H1 (cell line): ENCODE measurements at regions not wholly inside any gene's neighbourhood (a gene's known extent, or its start where the extent isn't known, plus 50 kb on each side); places are given as distances from the start of the nearest gene placed in this dataset.

ENCODE experiments used
- CTCF ChIA-PET: fragments of 300-600 bp; sonication (Branson Sonifier 250); formaldehyde crosslinking; loops from one replicate; lab custom pipeline; 2021; ENCODE audit not compliant: partially characterized antibody; lab: Charles Lee
- POLR2A ChIA-PET: fragments of 300-600 bp; sonication (Branson Sonifier 250); formaldehyde crosslinking; loops from one replicate; lab custom pipeline; 2021; ENCODE audit warnings: inconsistent platforms; ENCODE audit not compliant: partially characterized antibody; lab: Charles Lee
- DNase-seq, 2 experiments: peaks; one replicate each; pipeline versions ENCODE4 v3.0.0 to v3.0.0-alpha.2; 2010 to 2022; ENCODE audit warnings: low spot score in 2 of 2, low read depth in 1 of 2, mixed read lengths in 1 of 2
- FAIRE-seq: peaks from 2 replicates; lab custom pipeline; 2011; peaks lifted over from hg19 to GRCh38; lab: Jason Lieb, UNC
- H2AFZ ChIP-seq: 2 replicates; pipeline ENCODE4 v1.8.1; 2012; ENCODE audit warnings: low read length, inconsistent platforms
- H2AK5ac ChIP-seq: 2 replicates; pipeline ENCODE4 v1.6.1; 2013; ENCODE audit warnings: low read depth, low read length
- H2BK120ac ChIP-seq: replicated peaks from 2 replicates; pipeline ENCODE3; 2013; ENCODE audit warnings: low read depth, low read length, inconsistent platforms
- H2BK12ac ChIP-seq: 2 replicates; pipeline ENCODE4 v1.6.1; 2013; ENCODE audit warnings: low read depth, low read length
- H2BK15ac ChIP-seq: 2 replicates; pipeline ENCODE4 v1.6.1; 2013; ENCODE audit warnings: low read length
- H2BK20ac ChIP-seq: 2 replicates; pipeline ENCODE4 v1.6.1; 2013; ENCODE audit warnings: low read length
- H2BK5ac ChIP-seq: 2 replicates; pipeline ENCODE4 v1.6.1; 2013; ENCODE audit warnings: low read depth, low read length
- H3K14ac ChIP-seq: 2 replicates; pipeline ENCODE4 v1.6.1; 2013; ENCODE audit warnings: inconsistent platforms; ENCODE audit not compliant: insufficient read length
- H3K18ac ChIP-seq: 2 replicates; pipeline ENCODE4 v1.6.1; 2013; ENCODE audit warnings: low read length; ENCODE audit errors: extremely low read depth
- H3K23ac ChIP-seq: 2 replicates; pipeline ENCODE4 v1.6.1; 2013; ENCODE audit warnings: inconsistent platforms; ENCODE audit not compliant: insufficient read length
- H3K23me2 ChIP-seq: 2 replicates; pipeline ENCODE4 v1.6.1; 2013; ENCODE audit warnings: low read depth, low read length
- H3K27ac ChIP-seq: 2 replicates; pipeline ENCODE4 v1.6.1; 2011; ENCODE audit warnings: low read depth, low read length, inconsistent platforms
- H3K27me3 ChIP-seq, 4 experiments: replicated peaks in 1 of 4; 1 replicate in 1 of 4; 2 replicates in 3 of 4; pipeline versions ENCODE4 v1.6.1 to v1.8.1; 2011 to 2013; ENCODE audit warnings: low read length in 3 of 4, mild to moderate bottlenecking in 3 of 4, inconsistent platforms in 2 of 4, mixed read lengths in 2 of 4, moderate library complexity in 1 of 4; ENCODE audit not compliant: control insufficient read depth in 3 of 4, insufficient read depth in 3 of 4; ENCODE audit errors: extremely low read depth in 1 of 4
- H3K36me3 ChIP-seq, 4 experiments: 2 replicates each; pipeline versions ENCODE4 v1.6.1 to v1.8.1; 2011 to 2013; ENCODE audit warnings: mild to moderate bottlenecking in 4 of 4, low read length in 3 of 4, moderate library complexity in 2 of 4, control low read depth in 1 of 4, inconsistent platforms in 1 of 4; ENCODE audit not compliant: insufficient read depth in 4 of 4, control insufficient read depth in 2 of 4
- H3K4ac ChIP-seq: replicated peaks from 2 replicates; pipeline ENCODE3; 2013; ENCODE audit warnings: low read length, low read depth, mixed read lengths, inconsistent platforms; ENCODE audit not compliant: insufficient read length
- H3K4me1 ChIP-seq, 4 experiments: replicated peaks in 1 of 4; 1 replicate in 1 of 4; 2 replicates in 3 of 4; pipeline versions ENCODE4 v1.6.1 to v1.8.1; 2011 to 2013; ENCODE audit warnings: low read length in 3 of 4, inconsistent platforms in 2 of 4, mixed read lengths in 1 of 4; ENCODE audit not compliant: insufficient read depth in 4 of 4, control insufficient read depth in 3 of 4
- H3K4me2 ChIP-seq, 2 experiments: 2 replicates each; pipeline versions ENCODE4 v1.6.1 to v1.8.1; 2011 to 2013; ENCODE audit warnings: low read depth in 2 of 2, low read length in 2 of 2, control low read depth in 1 of 2, inconsistent platforms in 1 of 2, mild to moderate bottlenecking in 1 of 2; ENCODE audit not compliant: insufficient read depth in 1 of 2
- H3K4me3 ChIP-seq, 4 experiments: fragments of 200-600, 300-600 bp in 1 of 4; sonication (generic), shearing (Covaris generic), sonication (Bioruptor Twin) in 1 of 4; 2 replicates each; pipeline versions ENCODE4 v1.5.1 to v1.8.1; 2011 to 2016; ENCODE audit warnings: low read length in 4 of 4, low read depth in 3 of 4, control low read depth in 2 of 4, inconsistent platforms in 2 of 4, mild to moderate bottlenecking in 2 of 4, mixed read lengths in 1 of 4, moderate library complexity in 1 of 4; ENCODE audit not compliant: insufficient read depth in 2 of 4; ENCODE audit errors: extremely low read depth in 1 of 4
- H3K56ac ChIP-seq: replicated peaks from 2 replicates; pipeline ENCODE3; 2013; ENCODE audit warnings: low read depth, mild to moderate bottlenecking, mixed read lengths, low read length, inconsistent platforms; ENCODE audit not compliant: insufficient read length
- H3K79me1 ChIP-seq: 2 replicates; pipeline ENCODE4 v1.6.1; 2013; ENCODE audit warnings: low read depth, low read length, control low read depth
- H3K79me2 ChIP-seq, 2 experiments: 2 replicates each; pipeline versions ENCODE4 v1.6.1 to v1.8.1; 2012 to 2013; ENCODE audit warnings: low read length in 2 of 2, mild to moderate bottlenecking in 2 of 2, inconsistent platforms in 1 of 2; ENCODE audit not compliant: insufficient read depth in 2 of 2, control insufficient read depth in 1 of 2
- H3K9ac ChIP-seq, 4 experiments: replicated peaks in 1 of 4; 1 replicate in 1 of 4; 2 replicates in 3 of 4; pipeline versions ENCODE4 v1.6.1 to v1.8.1; 2011 to 2013; ENCODE audit warnings: low read depth in 3 of 4, low read length in 3 of 4, control low read depth in 2 of 4, mild to moderate bottlenecking in 2 of 4, moderate library complexity in 2 of 4, inconsistent platforms in 1 of 4; ENCODE audit errors: extremely low read depth in 1 of 4
- H3K9me3 ChIP-seq, 2 experiments: 2 replicates each; pipeline versions ENCODE4 v1.6.1 to v1.8.1; 2012 to 2013; ENCODE audit warnings: mild to moderate bottlenecking in 2 of 2, moderate library complexity in 2 of 2, control low read depth in 1 of 2, inconsistent platforms in 1 of 2, low read depth in 1 of 2, low read length in 1 of 2, mixed read lengths in 1 of 2; ENCODE audit not compliant: insufficient read depth in 2 of 2
- H4K20me1 ChIP-seq, 2 experiments: replicated peaks in 1 of 2; 2 replicates each; pipeline versions ENCODE3 to v1.8.1; 2011 to 2013; ENCODE audit warnings: inconsistent platforms in 2 of 2, low read length in 2 of 2, mild to moderate bottlenecking in 1 of 2; ENCODE audit not compliant: insufficient read depth in 2 of 2, control insufficient read depth in 1 of 2
- H4K5ac ChIP-seq: 2 replicates; pipeline ENCODE4 v1.6.1; 2013; ENCODE audit warnings: low read length, low read depth, mixed read lengths, inconsistent platforms; ENCODE audit not compliant: insufficient read length
- H4K8ac ChIP-seq: 2 replicates; pipeline ENCODE4 v1.8.0; 2013; ENCODE audit warnings: mild to moderate bottlenecking, moderate library complexity, low read length, inconsistent platforms; ENCODE audit not compliant: insufficient read depth; ENCODE audit errors: extremely low read depth
- H4K91ac ChIP-seq: replicated peaks from 2 replicates; pipeline ENCODE3; 2013; ENCODE audit warnings: low read length, mixed read lengths, inconsistent platforms; ENCODE audit not compliant: insufficient read length
- CBX5 ChIP-seq: fragments of 300-800, 300-1000 bp; sonication (generic); IDR thresholded peaks from 2 replicates; pipeline ENCODE4 v1.7.1; 2016; ENCODE audit warnings: antibody characterized with exemption, low read length, low read depth
- NRF1 ChIP-seq: IDR thresholded peaks from 2 replicates; pipeline ENCODE4 v1.6.1; 2011; ENCODE audit warnings: mild to moderate bottlenecking, low read depth, low read length, improper control_type of control experiment
- SIX5 ChIP-seq: IDR thresholded peaks from 2 replicates; pipeline ENCODE4 v1.6.1; 2011; ENCODE audit warnings: mild to moderate bottlenecking, low read depth, low read length
- WGBS, 2 experiments: shearing (Covaris generic) in 1 of 2; methylation state at CpG; one replicate each; pipeline versions ENCODE4 v1.1.6 to v1.1.7; 2013 to 2015; ENCODE audit warnings: low lambda C conversion rate in 2 of 2, mixed read lengths in 2 of 2, inconsistent platforms in 1 of 2, low coverage in 1 of 2, missing lambda C conversion rate in 1 of 2; ENCODE audit not compliant: insufficient replicate concordance in 2 of 2, insufficient coverage in 1 of 2, insufficient read length in 1 of 2; ENCODE audit errors: extremely low coverage in 1 of 2, missing lambda C conversion rate in 1 of 2; 5-methylcytosine and 5-hydroxymethylcytosine counted together

DNA sequence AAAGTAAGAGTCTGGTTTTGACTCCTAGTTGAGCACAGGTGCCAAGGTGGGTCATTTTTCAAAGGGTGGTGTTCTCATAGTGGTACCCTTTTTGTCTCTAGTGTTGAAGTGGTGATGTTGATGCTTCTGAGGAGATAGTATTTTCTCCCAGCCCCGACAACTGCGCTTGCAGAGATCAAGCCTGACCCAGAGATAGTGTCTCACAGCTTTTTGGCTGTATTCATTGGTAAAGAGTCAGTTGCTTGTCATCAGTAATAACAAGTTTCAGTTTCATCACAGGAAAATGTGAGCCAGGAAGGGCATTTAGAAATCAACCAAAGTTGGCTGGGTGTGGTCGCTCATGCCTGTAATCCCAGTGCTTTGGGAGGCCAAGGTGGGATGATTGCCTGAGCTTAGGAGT, 139.3 kb downstream of the NFKBIZ start:
- H3K79me2 ChIP-seq: no peaks in the 10 kb centered on the region
- H3K14ac ChIP-seq: no peak overlapping the region
- POLR2A ChIA-PET: no interaction called here
- H2AK5ac ChIP-seq: no peak overlapping the region
- CTCF ChIA-PET: no interaction called here
- H4K91ac ChIP-seq: no peak overlapping the region
- no peak overlapping the region for H2BK5ac ChIP-seq
- H3K18ac ChIP-seq: no peak overlapping the region
- no peak overlapping the region for H3K4me3 ChIP-seq
- DNase-seq (no peak), FAIRE-seq (no peak)
- H4K5ac ChIP-seq: no peak overlapping the region
- no peaks in the 10 kb centered on the region for H3K27me3 ChIP-seq
- H3K9me3 ChIP-seq: no peaks in the 10 kb centered on the region
- H3K4me2 ChIP-seq: no peak overlapping the region
- no peaks in the 10 kb centered on the region for H3K36me3 ChIP-seq
- no peak overlapping the region for H2BK20ac ChIP-seq
- H3K27ac ChIP-seq: no peak overlapping the region
- H3K9ac ChIP-seq: no peak overlapping the region
- 86% methylated on average over 3 of the region's 3 CpGs; no CpG with 5 or more reads in 1 of the 2 experiments for WGBS, 2 experiments
- TF ChIP-seq NRF1 (no peak), SIX5 (no peak), CBX5 (no peak)
- no peaks in the 10 kb centered on the region for H3K4me1 ChIP-seq
- no peak overlapping the region for H3K4ac ChIP-seq
- H4K8ac ChIP-seq: no peak overlapping the region
- H3K23me2 ChIP-seq: no peaks in the 10 kb centered on the region; the same call in 1 of the 2 replicates
- no peak overlapping the region for H2BK15ac ChIP-seq
- no peaks in the 10 kb centered on the region for H4K20me1 ChIP-seq
- H3K23ac ChIP-seq: no peak overlapping the region
- no peak overlapping the region for H3K56ac ChIP-seq
- H2BK12ac ChIP-seq: no peak overlapping the region
- no peaks in the 10 kb centered on the region for H3K79me1 ChIP-seq
- H2AFZ ChIP-seq: no peak overlapping the region
- H2BK120ac ChIP-seq: no peak overlapping the region
